K562 (cell line): ENCODE measurements at regions not wholly inside any gene's neighbourhood (a gene's known extent, or its start where the extent isn't known, plus 50 kb on each side); places are given as distances from the start of the nearest gene placed in this dataset.

Experiments
- ATAC-seq: fragments of 200-7000 bp; cut with Tn5 transposase; 3 replicates; pipeline ENCODE4 v1.9.1; 2020; ENCODE audit warnings: moderate library complexity
- BruUV-seq: library from RNA; stranded (reverse); fragments of 400-500 nt; replicated peaks from 2 replicates; lab custom pipeline; 2021; lab: Mats Ljungman, UMichigan
- CTCF ChIA-PET: fragments of 300-600 bp; formaldehyde crosslinking; extraction: SDS; loops from one replicate; lab custom pipeline; 2021; ENCODE audit warnings: low intra/inter-chr PET ratio; lab: Yijun Ruan, JAX
- POLR2A ChIA-PET: fragments of 300-600, 350-650 bp; sonication (Branson Sonifier 250); formaldehyde crosslinking; extraction: SDS; loops from one replicate; lab custom pipeline; 2021; ENCODE audit warnings: antibody characterized with exemption, inconsistent platforms; lab: Yijun Ruan, JAX
- DNase-seq, 4 experiments: peaks; one replicate each; pipeline versions ENCODE4 v3.0.0 to v3.0.0-alpha.2; 2011 to 2018; ENCODE audit warnings: low spot score in 3 of 4, mixed read lengths in 3 of 4; ENCODE audit errors: extremely low read depth in 1 of 4
- FAIRE-seq: peaks from 2 replicates; lab custom pipeline; 2011; peaks lifted over from hg19 to GRCh38; lab: Jason Lieb, UNC
- H2AFZ ChIP-seq: 2 replicates; pipeline ENCODE4 v1.6.0; 2011; ENCODE audit warnings: low read depth, low read length, control low read depth, inconsistent platforms
- H3K27ac ChIP-seq: fragments of 200-600 bp; 3 replicates; pipeline ENCODE4 v1.8.0; 2011; ENCODE audit warnings: low read depth, mild to moderate bottlenecking, control low read depth, inconsistent platforms, low read length, moderate library complexity, mixed read lengths; ENCODE audit errors: extremely low read depth
- H3K27me3 ChIP-seq, 2 experiments: fragments of 300-600 bp in 1 of 2; 2 replicates in 1 of 2; 3 replicates in 1 of 2; pipeline versions ENCODE4 v1.6.0 to v1.8.0; 2011; ENCODE audit warnings: inconsistent platforms in 2 of 2, low read length in 2 of 2, mild to moderate bottlenecking in 1 of 2, mixed read lengths in 1 of 2, moderate library complexity in 1 of 2; ENCODE audit not compliant: control insufficient read depth in 2 of 2, insufficient read depth in 2 of 2
- H3K36me3 ChIP-seq: fragments of 300-600 bp; 3 replicates; pipeline ENCODE4 v1.8.0; 2011; ENCODE audit warnings: mild to moderate bottlenecking, low read length, inconsistent platforms; ENCODE audit not compliant: control insufficient read depth, insufficient read depth
- H3K4me1 ChIP-seq, 2 experiments: fragments of 200-600 bp in 1 of 2; replicated peaks in 1 of 2; 2 replicates in 1 of 2; 3 replicates in 1 of 2; pipeline versions ENCODE4 v1.5.1 to v1.8.0; 2011; ENCODE audit warnings: inconsistent platforms in 2 of 2, low read length in 2 of 2, mild to moderate bottlenecking in 1 of 2, mixed read lengths in 1 of 2, moderate library complexity in 1 of 2; ENCODE audit not compliant: control insufficient read depth in 2 of 2, insufficient read depth in 2 of 2
- H3K4me2 ChIP-seq: 2 replicates; pipeline ENCODE4 v1.6.1; 2011; ENCODE audit warnings: low read length, control low read depth, inconsistent platforms, mixed read lengths; ENCODE audit not compliant: insufficient read depth
- H3K4me3 ChIP-seq: fragments of 200-600 bp; sonication (generic), shearing (Covaris generic); 2 replicates; pipeline ENCODE4 v1.5.1; 2016; ENCODE audit warnings: control low read depth, inconsistent platforms
- H3K79me2 ChIP-seq: fragments of 200-600 bp; 3 replicates; pipeline ENCODE4 v1.8.0; 2011; ENCODE audit warnings: low read length, inconsistent platforms; ENCODE audit not compliant: control insufficient read depth, insufficient read depth
- H3K9ac ChIP-seq, 2 experiments: 2 replicates each; pipeline versions ENCODE4 v1.6.0 to v1.6.1; 2011; ENCODE audit warnings: low read depth in 2 of 2, low read length in 2 of 2, control low read depth in 1 of 2, inconsistent platforms in 1 of 2, mild to moderate bottlenecking in 1 of 2, mixed read lengths in 1 of 2; ENCODE audit not compliant: insufficient read depth in 1 of 2
- H3K9me1 ChIP-seq: one replicate; pipeline ENCODE4 v1.6.0; 2011; ENCODE audit warnings: inconsistent platforms, mild to moderate bottlenecking, low read length, moderate library complexity; ENCODE audit not compliant: control insufficient read depth, insufficient read depth
- H3K9me3 ChIP-seq: replicated peaks from 2 replicates; pipeline ENCODE4 v1.5.1; 2011; ENCODE audit warnings: low read depth, low read length, inconsistent platforms; ENCODE audit not compliant: control insufficient read depth, insufficient read depth
- H4K20me1 ChIP-seq: replicated peaks from 2 replicates; pipeline ENCODE4 v1.6.1; 2011; ENCODE audit warnings: low read length, inconsistent platforms, mixed read lengths; ENCODE audit not compliant: control insufficient read depth, insufficient read depth
- EWSR1 ChIP-seq: fragments of 450-650 bp; IDR thresholded peaks from 2 replicates; pipeline ENCODE4 v1.6.1; 2018; ENCODE audit warnings: borderline replicate concordance, mild to moderate bottlenecking, low read depth, moderate library complexity; ENCODE audit not compliant: partially characterized antibody
- ILK ChIP-seq: fragments of 450-650 bp; IDR thresholded peaks from 2 replicates; pipeline ENCODE4 v1.6.1; 2016; ENCODE audit warnings: missing genetic modification characterization, low read depth, mild to moderate bottlenecking, missing compliant biosample characterization, moderate library complexity, borderline replicate concordance
- MXI1 ChIP-seq: IDR thresholded peaks from 2 replicates; pipeline ENCODE4 v1.6.1; 2011; ENCODE audit warnings: low read depth, mild to moderate bottlenecking, improper control_type of control experiment, low read length
- NFXL1 ChIP-seq: fragments of 450-650 bp; formaldehyde crosslinking; IDR thresholded peaks from 2 replicates; pipeline ENCODE4 v1.4.0; 2021; ENCODE audit warnings: mild to moderate bottlenecking
- POLR2H ChIP-seq: IDR thresholded peaks from 2 replicates; pipeline ENCODE4 v1.6.1; 2016; ENCODE audit warnings: missing genetic modification characterization, low read depth, mild to moderate bottlenecking, control low read depth, missing compliant biosample characterization, moderate library complexity
- RBM17 ChIP-seq: fragments of 200-400 bp; formaldehyde crosslinking; IDR thresholded peaks from 2 replicates; pipeline ENCODE4 v1.6.1; 2017; ENCODE audit warnings: low read depth, mild to moderate bottlenecking, low read length, borderline replicate concordance
- RFX7 ChIP-seq: fragments of 250-450 bp; sonication (Bioruptor Pico); IDR thresholded peaks from 2 replicates; pipeline ENCODE4 v1.5.1; 2021; ENCODE audit warnings: mild to moderate bottlenecking
- SFPQ ChIP-seq: fragments of 200-400 bp; formaldehyde crosslinking; IDR thresholded peaks from 2 replicates; pipeline ENCODE4 v1.6.1; 2017; ENCODE audit warnings: mild to moderate bottlenecking, low read depth, low read length, moderate library complexity
- SUPT5H ChIP-seq: fragments of 450-650 bp; IDR thresholded peaks from 2 replicates; pipeline ENCODE4 v1.6.1; 2016
- THRAP3 ChIP-seq: fragments of 450-650 bp; IDR thresholded peaks from 2 replicates; pipeline ENCODE4 v1.6.1; 2016; ENCODE audit warnings: mild to moderate bottlenecking, inconsistent platforms, borderline replicate concordance
- ZBTB1 ChIP-seq: sonication (generic); formaldehyde crosslinking; IDR thresholded peaks from 2 replicates; pipeline ENCODE4 v1.8.1; 2023; ENCODE audit warnings: missing genetic modification reagents, low read depth, mild to moderate bottlenecking, borderline replicate concordance
- ZFP36 ChIP-seq: fragments of 150-350 bp; IDR thresholded peaks from 2 replicates; pipeline ENCODE4 v1.6.1; 2018; ENCODE audit warnings: low read length, low read depth; ENCODE audit not compliant: partially characterized antibody
- ZNF449 ChIP-seq: fragments of 250-450 bp; sonication (Bioruptor Pico); IDR thresholded peaks from 2 replicates; pipeline ENCODE4 v1.8.0; 2022; ENCODE audit warnings: moderate library complexity, mild to moderate bottlenecking, inconsistent platforms
- WGBS: fragments of 100-300 bp; shearing (Covaris generic); methylation state at CpG from one replicate; pipeline ENCODE4 v1.1.6; 2016; ENCODE audit warnings: low coverage, mixed read lengths; ENCODE audit not compliant: insufficient coverage; ENCODE audit errors: missing lambda C conversion rate; 5-methylcytosine and 5-hydroxymethylcytosine counted together
- in situ Hi-C: fragments of 300-500 bp; cut with MboI; formaldehyde crosslinking; loops from 4 replicates; pipeline ENCODE4 v1.15.0; 2018; ENCODE audit warnings: inconsistent platforms, mixed read lengths
- intact Hi-C: fragments of 100-400 bp; cut with micrococcal nuclease; formaldehyde crosslinking; loops from 2 replicates; pipeline ENCODE4 v1.14.2; 2022
- TF ChIP-seq, protein P1 (sequence below): fragments of 450-650 bp; IDR thresholded peaks from 2 replicates; pipeline ENCODE4 v1.6.1; 2016
- TF ChIP-seq, protein P2 (sequence below), 2 experiments: fragments of 200-800 bp in 1 of 2; sonication (Bioruptor generic) in 1 of 2; sonication (generic) in 1 of 2; formaldehyde crosslinking in 1 of 2; IDR thresholded peaks in 1 of 2; conservative IDR thresholded peaks in 1 of 2; 2 replicates each; pipeline versions ENCODE4 v1.5.0 to v1.6.1; 2016 to 2020; ENCODE audit warnings: missing compliant biosample characterization in 1 of 2, missing genetic modification characterization in 1 of 2, missing genetic modification reagents in 1 of 2

GRCh38 chr12:74018849-74019248, 518.8 kb upstream of the ATXN7L3B start:
- Histone ChIP-seq H3K4me2 (no peak overlapping the region), H2AFZ (no peak overlapping the region), H3K36me3 (no peaks in the 10 kb centered on the region), H3K4me1 (peaks cover 0 to 5% of the 10 kb centered on the region in 2 experiments; a peak in 2 of 5 replicates), H3K27me3 (no peaks in the 10 kb centered on the region), H3K27ac (no peak overlapping the region), H3K9me1 (no peaks in the 10 kb centered on the region), H3K9ac (no peak overlapping the region), H4K20me1 (no peaks in the 10 kb centered on the region), H3K4me3 (no peak overlapping the region), H3K9me3 (no peaks in the 10 kb centered on the region), H3K79me2 (no peaks in the 10 kb centered on the region)
- DNase-seq = no peak
- ATAC-seq = no peak
- POLR2A ChIA-PET = no interaction called here
- BruUV-seq = no TSS peak
- WGBS = 47% methylated on average over 1 of the region's 1 CpG
- in situ Hi-C loops (loop anchor here (10.0 kb wide), 1 partner anchor 516 kb away; the partner anchor contains the start of gene ATXN7L3B), intact Hi-C loops (no loop called here)
- CTCF ChIA-PET = no interaction called here
- no peak for FAIRE-seq
- TF ChIP-seq RBM17 (no peak), ZNF449 (CRISPR knock-in tag) (no peak), SFPQ (no peak), RFX7 (no peak), SUPT5H (no peak), ZBTB1 (CRISPR knock-in tag) (no peak), ZFP36 (no peak), EWSR1 (no peak), MXI1 (no peak), NFXL1 (no peak), THRAP3 (no peak), POLR2H (no peak), ILK (tag) (no peak)
- TF ChIP-seq, protein P1, sequence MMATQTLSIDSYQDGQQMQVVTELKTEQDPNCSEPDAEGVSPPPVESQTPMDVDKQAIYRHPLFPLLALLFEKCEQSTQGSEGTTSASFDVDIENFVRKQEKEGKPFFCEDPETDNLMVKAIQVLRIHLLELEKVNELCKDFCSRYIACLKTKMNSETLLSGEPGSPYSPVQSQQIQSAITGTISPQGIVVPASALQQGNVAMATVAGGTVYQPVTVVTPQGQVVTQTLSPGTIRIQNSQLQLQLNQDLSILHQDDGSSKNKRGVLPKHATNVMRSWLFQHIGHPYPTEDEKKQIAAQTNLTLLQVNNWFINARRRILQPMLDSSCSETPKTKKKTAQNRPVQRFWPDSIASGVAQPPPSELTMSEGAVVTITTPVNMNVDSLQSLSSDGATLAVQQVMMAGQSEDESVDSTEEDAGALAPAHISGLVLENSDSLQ = no peak
- TF ChIP-seq, protein P2, sequence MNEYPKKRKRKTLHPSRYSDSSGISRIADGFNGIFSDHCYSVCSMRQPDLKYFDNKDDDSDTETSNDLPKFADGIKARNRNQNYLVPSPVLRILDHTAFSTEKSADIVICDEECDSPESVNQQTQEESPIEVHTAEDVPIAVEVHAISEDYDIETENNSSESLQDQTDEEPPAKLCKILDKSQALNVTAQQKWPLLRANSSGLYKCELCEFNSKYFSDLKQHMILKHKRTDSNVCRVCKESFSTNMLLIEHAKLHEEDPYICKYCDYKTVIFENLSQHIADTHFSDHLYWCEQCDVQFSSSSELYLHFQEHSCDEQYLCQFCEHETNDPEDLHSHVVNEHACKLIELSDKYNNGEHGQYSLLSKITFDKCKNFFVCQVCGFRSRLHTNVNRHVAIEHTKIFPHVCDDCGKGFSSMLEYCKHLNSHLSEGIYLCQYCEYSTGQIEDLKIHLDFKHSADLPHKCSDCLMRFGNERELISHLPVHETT (CRISPR knock-in tag; conservative IDR thresholded peaks at IDR 0.05 in 1 of 2, IDR thresholded peaks at IDR 0.05 in 1 of 2) = no peak
